Sigmoid colon (tissue), 3 donors: ENCODE measurements at regions not wholly inside any gene's neighbourhood (a gene's known extent, or its start where the extent isn't known, plus 50 kb on each side); places are given as distances from the start of the nearest gene placed in this dataset.

ENCODE experiments used
- CTCF ChIP-seq, 4 experiments: fragments of 450-650 bp in 3 of 4; fragments of 200-600 bp in 1 of 4; IDR thresholded peaks; one replicate each; pipeline ENCODE4 v1.5.1; 2016 to 2019; ENCODE audit warnings: antibody characterized with exemption in 4 of 4, mild to moderate bottlenecking in 3 of 4, moderate library complexity in 2 of 4
- POLR2A ChIP-seq, 2 donors: fragments of 450-650 bp; IDR thresholded peaks; one replicate each; pipeline ENCODE4 v1.6.1; 2016; ENCODE audit warnings: antibody characterized with exemption in 2 of 2, mild to moderate bottlenecking in 2 of 2, moderate library complexity in 2 of 2

DNA sequence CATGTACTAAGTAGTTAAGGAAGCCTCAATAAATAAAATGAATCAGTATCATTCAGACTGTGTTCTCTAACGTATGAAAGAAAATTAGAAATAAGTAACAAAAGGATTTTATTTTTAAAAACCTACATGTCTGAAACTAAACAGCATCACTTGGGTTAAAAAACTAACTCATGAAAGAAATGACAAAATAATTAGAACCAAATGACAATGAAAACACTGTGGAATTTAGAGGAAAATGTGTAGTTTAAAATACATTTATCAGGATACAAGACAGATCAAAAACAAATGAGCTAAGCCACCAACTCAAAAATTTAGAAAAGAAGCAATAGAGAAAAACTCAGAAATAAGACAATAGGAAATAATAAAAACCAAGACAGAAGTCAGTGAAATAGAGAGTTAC lies 108.7 kb downstream of the TENT5C start:
- TF ChIP-seq POLR2A (IDR thresholded peaks at IDR 0.05): no peak
- no peak for TF ChIP-seq CTCF (IDR thresholded peaks at IDR 0.05)
